SJCRH30 (cell line): ENCODE measurements at regions not wholly inside any gene's neighbourhood (a gene's known extent, or its start where the extent isn't known, plus 50 kb on each side); places are given as distances from the start of the nearest gene placed in this dataset.

Source experiments
- DNase-seq, 2 experiments: peaks; one replicate each; pipeline ENCODE4 v3.0.0-alpha.2; 2015 to 2020
- H3K27ac ChIP-seq: fragments of 250-450 bp; sonication (Bioruptor Pico); 2 replicates; pipeline ENCODE4 v1.5.1; 2020; ENCODE audit warnings: mild to moderate bottlenecking, moderate library complexity
- H3K27me3 ChIP-seq: fragments of 250-450 bp; sonication (Bioruptor Pico); 2 replicates; pipeline ENCODE4 v1.5.1; 2020; ENCODE audit warnings: mild to moderate bottlenecking, moderate library complexity
- H3K36me3 ChIP-seq: fragments of 250-450 bp; sonication (Bioruptor Pico); 2 replicates; pipeline ENCODE4 v1.5.1; 2020; ENCODE audit warnings: mild to moderate bottlenecking, moderate library complexity
- H3K4me1 ChIP-seq: fragments of 250-450 bp; sonication (Bioruptor Pico); 2 replicates; pipeline ENCODE4 v1.5.1; 2020; ENCODE audit warnings: mild to moderate bottlenecking, moderate library complexity
- H3K4me3 ChIP-seq: fragments of 250-450 bp; sonication (Bioruptor Pico); 2 replicates; pipeline ENCODE4 v1.5.1; 2020; ENCODE audit warnings: mild to moderate bottlenecking, moderate library complexity
- H3K9me3 ChIP-seq: fragments of 250-450 bp; sonication (Bioruptor Pico); replicated peaks from 2 replicates; pipeline ENCODE4 v1.5.1; 2020; ENCODE audit warnings: mild to moderate bottlenecking, moderate library complexity

DNA sequence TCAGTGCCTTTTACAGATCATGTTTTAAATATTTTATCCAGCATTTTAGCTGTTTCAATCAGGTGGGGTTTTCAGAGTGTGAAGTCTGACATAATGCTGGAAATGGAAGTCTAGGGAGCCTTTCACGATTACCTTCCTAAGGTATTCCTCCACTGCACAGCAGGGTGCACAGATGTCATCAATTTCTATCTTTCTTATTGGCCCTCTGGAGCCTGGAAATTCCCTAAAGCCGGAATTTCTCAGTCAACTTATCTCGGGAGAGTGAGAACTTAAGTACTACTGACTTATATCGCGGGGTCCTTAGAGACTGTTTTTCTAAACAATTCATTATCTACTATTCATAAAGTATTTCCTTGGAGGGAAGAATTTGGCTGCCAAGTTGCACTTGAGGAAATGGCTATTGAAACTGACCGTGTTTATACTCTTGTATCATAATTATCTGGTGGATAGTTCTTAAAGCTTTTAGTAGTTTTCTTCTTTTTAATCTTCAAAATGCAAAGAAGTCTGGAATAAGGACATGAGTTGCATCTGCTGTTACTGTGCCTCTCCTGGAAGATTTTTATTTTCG, 311.8 kb upstream of the B3GALT2 start:
- no peak for DNase-seq
- Histone ChIP-seq H3K36me3 (no peaks in the 10 kb centered on the region), H3K9me3 (no peaks in the 10 kb centered on the region), H3K4me1 (no peaks in the 10 kb centered on the region), H3K27me3 (no peaks in the 10 kb centered on the region), H3K4me3 (no peak overlapping the region), H3K27ac (no peak overlapping the region)

DNA sequence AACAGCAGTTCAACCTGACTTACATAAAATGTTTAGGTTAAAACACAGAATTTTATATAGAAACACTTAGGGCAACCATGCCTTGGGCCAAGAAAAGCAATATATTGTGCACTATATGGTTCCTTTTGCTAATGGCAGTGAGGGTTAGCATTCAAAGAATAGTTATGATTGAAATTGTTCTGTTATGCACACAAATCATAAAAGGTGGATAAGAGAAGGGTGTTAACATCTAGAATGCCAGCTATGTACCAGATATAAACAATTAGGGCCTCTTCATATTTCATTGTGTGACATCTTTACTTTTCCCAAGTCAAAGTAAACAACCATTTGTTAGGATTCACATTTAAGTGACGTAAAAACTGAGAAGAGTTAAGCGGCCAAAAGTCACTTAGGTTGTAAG, 308.0 kb upstream of the B3GALT2 start:
- Histone ChIP-seq H3K27me3 (no peaks in the 10 kb centered on the region), H3K36me3 (no peaks in the 10 kb centered on the region), H3K4me3 (no peak overlapping the region), H3K4me1 (no peaks in the 10 kb centered on the region), H3K9me3 (no peaks in the 10 kb centered on the region), H3K27ac (no peak overlapping the region)
- DNase-seq: no peak

DNA sequence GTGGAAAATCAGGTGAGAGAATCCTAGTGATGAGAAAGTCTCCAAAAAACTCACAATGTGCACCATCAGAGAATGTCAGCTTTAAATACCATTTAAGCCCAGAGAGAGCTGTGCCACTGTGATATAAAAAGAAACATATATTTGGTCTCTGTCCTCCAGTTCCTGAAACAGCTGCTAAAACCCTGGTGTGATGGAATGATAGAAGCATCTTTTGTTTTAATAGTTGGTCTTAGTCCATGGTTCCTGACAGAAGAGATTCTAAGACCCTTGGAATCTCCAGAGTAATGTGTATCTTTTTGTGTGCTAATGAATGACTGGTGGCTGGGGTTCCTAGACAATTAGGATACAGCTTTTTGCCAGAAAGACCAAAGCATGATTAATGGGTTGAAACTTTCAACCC, 302.8 kb upstream of the B3GALT2 start:
- no peak for DNase-seq

DNA sequence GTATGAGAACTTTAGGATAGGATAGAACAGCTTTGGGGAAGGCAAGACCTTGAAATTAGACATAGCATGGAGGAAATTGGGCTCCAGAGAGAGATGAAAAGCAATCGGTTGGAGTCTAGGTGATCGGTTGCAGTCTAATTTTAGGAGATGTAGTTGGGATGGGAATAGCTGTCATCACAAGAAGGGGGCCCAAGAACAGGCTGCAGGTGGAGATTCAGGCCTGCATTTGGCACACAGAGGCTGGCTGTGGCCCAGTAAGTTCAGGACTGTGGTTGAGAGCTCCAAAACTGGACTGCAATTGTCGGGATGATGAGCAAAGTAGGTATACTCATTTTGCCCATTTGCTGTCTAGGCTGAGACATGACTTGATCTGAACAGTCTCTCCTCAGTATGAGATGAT, 301.3 kb upstream of the B3GALT2 start:
- Histone ChIP-seq H3K9me3 (no peaks in the 10 kb centered on the region), H3K36me3 (no peaks in the 10 kb centered on the region), H3K27ac (no peak overlapping the region), H3K27me3 (no peaks in the 10 kb centered on the region), H3K4me1 (no peaks in the 10 kb centered on the region), H3K4me3 (no peak overlapping the region)
- no peak for DNase-seq

More for the DNA sequence above, 302.8 kb upstream of the B3GALT2 start:
- Histone ChIP-seq H3K4me3 (no peak overlapping the region), H3K9me3 (no peaks in the 10 kb centered on the region), H3K27me3 (no peaks in the 10 kb centered on the region), H3K27ac (no peak overlapping the region), H3K36me3 (no peaks in the 10 kb centered on the region), H3K4me1 (no peaks in the 10 kb centered on the region)

DNA sequence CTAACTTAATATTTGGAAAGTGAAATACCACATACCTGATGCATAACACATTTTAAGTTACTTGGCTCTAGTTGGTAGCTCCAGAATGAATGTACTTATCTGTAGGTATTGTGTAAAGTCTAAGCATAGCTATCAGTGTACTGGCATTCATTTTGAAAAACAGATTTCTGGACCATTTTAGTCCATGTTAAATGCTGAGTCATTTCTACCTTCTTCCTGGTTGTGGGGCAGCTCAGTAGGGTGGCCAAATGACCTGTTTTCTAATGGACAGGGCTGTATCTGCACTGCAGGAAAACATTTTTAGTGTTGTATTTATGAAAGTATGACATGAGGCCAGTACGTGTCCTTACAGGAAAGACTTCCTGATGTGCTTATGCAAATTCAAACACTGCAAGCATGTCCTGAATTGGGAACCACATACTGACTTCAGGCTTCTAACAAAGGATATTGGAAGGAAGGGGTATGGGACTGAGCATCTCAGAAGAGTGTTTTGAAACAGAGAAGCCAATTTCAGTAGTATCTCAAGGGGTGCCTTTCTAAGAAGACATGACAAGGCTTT, 300.3 kb upstream of the B3GALT2 start:
- Histone ChIP-seq H3K9me3 (no peaks in the 10 kb centered on the region), H3K4me3 (no peak overlapping the region), H3K4me1 (no peaks in the 10 kb centered on the region), H3K36me3 (no peaks in the 10 kb centered on the region), H3K27ac (no peak overlapping the region), H3K27me3 (no peaks in the 10 kb centered on the region)
- DNase-seq: no peak

DNA sequence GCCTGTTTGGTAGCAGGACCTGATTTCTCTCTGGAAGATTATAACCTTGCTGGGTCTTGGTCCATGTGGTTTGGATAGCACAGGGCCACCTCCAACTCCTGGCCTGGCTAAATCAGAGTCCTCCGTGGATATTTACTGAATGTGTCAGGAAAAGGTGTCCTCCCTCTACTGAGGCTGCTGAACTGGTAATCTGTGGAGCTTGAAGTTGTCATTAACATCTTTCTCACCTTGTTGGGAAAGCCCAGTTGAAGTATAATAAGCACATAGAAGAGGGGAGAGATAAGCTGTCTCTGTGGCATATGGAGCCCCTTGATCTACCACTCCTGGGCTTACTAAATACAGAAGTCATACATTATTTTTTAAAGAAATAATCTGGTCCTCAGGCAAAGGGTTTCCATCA, 294.3 kb upstream of the B3GALT2 start:
- Histone ChIP-seq H3K36me3 (no peaks in the 10 kb centered on the region), H3K27me3 (no peaks in the 10 kb centered on the region), H3K4me1 (no peaks in the 10 kb centered on the region), H3K4me3 (no peak overlapping the region), H3K9me3 (no peaks in the 10 kb centered on the region), H3K27ac (no peak overlapping the region)
- DNase-seq: no peak

DNA sequence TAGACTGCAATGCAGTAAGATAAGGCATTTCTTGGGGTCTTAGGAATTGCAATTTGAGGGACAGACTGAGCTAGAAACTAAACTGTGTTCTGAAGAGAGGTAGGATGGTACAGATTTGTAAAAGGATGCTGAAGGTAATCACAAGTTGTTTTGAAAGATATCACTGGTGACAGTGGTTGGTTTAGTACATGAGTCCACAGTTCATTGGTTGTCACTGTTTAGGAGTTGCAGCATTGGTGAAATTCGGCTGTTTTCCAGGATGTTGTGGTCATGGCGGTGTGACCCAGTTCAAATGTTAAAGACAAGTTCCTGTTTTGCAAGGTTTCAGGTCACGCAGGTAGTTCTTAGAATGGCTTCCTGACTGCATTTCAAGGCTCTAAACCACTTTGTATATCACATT, 292.8 kb upstream of the B3GALT2 start:
- Histone ChIP-seq H3K27me3 (no peaks in the 10 kb centered on the region), H3K27ac (no peak overlapping the region), H3K36me3 (no peaks in the 10 kb centered on the region), H3K4me1 (no peaks in the 10 kb centered on the region), H3K9me3 (no peaks in the 10 kb centered on the region), H3K4me3 (no peak overlapping the region)
- no peak for DNase-seq

DNA sequence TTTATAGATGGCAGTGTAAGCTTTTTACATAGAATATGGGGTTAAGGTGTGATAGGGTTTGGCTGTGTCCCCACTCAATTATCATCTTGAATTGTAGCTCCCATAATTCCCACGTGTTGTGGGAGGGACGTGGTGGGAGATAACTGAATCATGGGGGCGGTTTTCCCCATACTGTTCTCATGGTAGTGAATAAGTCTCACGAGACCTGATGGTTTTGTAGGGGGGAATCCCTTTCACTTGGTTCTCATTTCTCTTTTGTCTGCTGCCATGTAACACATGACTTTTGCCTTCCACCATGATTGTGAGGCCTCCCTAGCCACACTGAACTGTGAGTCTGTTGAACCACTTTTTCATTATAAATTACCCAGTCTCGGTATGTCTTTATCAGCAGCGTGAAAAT, 290.3 kb upstream of the B3GALT2 start:
- Histone ChIP-seq H3K4me3 (no peak overlapping the region), H3K27me3 (no peaks in the 10 kb centered on the region), H3K4me1 (peaks cover 5% of the 10 kb centered on the region; the same call in 1 of the 2 replicates), H3K27ac (no peak overlapping the region), H3K36me3 (no peaks in the 10 kb centered on the region), H3K9me3 (no peaks in the 10 kb centered on the region)
- no peak for DNase-seq

DNA sequence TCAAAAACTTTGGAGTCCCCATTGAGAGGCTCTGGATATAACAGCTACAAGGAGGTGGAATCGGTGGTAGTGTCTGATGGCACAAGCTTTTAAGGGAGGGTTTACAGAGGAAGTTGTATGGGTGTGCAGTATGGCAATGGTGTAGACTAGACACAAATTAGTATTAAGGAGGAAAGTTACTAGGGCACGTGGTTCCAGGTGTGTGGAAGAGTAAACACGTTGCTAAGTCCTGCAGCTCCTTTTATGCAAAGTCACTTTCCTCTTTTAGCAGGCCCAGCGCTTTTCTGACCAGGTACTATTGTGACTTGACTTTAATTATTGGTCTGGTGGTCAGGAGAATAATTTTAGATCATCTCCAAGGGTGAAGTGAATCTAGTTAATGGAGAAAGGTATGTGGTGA, 287.5 kb upstream of the B3GALT2 start:
- H3K27me3 ChIP-seq: no peaks in the 10 kb centered on the region
- H3K36me3 ChIP-seq: no peaks in the 10 kb centered on the region
- DNase-seq: no peak
- H3K9me3 ChIP-seq: no peaks in the 10 kb centered on the region
- peaks cover 7% of the 10 kb centered on the region; the same call in 1 of the 2 replicates for H3K4me1 ChIP-seq
- H3K27ac ChIP-seq: no peak overlapping the region
- H3K4me3 ChIP-seq: no peak overlapping the region

DNA sequence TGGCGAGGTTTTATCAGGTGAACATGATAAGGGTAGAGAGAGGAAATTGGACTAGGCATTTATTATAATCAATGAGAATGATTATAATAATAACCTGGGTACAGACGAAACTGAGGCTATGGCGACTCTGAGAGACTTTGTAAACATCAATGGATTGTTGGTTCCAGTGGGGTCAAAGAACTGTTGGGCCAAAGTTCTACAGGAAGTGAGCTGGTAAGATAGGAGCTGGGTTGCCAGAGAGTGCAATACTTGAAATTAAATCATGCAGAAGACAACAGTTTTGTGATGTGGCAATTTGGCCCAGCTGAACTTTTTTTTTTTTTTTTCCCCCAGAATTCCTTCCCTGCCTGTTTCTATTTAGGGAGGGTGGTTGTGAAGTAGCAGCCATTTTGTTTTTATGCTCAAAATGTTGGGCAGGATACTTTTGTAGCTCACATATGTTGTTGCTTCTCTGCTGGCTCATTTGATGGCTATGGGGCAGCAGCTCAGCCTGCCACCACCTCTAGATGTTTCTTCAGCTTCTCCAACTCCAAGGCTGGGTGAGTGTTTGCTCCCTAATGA, 286.5 kb upstream of the B3GALT2 start:
- Histone ChIP-seq H3K27ac (no peak overlapping the region), H3K9me3 (no peaks in the 10 kb centered on the region), H3K27me3 (no peaks in the 10 kb centered on the region), H3K4me3 (no peak overlapping the region), H3K4me1 (peaks cover 7% of the 10 kb centered on the region; the same call in 1 of the 2 replicates), H3K36me3 (no peaks in the 10 kb centered on the region)
- no peak for DNase-seq

DNA sequence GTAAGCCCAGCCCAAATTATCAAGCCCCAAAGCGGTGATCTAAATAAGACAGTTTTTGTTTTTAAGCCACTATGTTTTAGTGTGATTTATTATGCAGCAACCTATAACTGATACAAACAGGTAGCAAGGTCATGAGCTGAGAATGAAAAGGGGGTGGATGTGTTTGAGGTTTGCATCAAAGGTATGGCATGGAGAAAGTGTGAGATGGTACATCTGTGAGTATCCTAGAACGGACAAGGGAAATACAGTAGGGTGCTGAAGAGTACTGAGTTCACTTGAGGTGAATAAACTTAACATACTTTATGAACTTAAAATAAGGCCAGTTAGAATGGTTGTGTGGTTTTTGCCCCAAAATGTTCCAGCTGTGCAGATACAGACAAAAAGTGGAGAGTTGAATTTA, 286.0 kb upstream of the B3GALT2 start:
- no peak overlapping the region for H3K27ac ChIP-seq
- no peaks in the 10 kb centered on the region for H3K9me3 ChIP-seq
- no peaks in the 10 kb centered on the region for H3K27me3 ChIP-seq
- H3K36me3 ChIP-seq: no peaks in the 10 kb centered on the region
- no peak overlapping the region for H3K4me3 ChIP-seq
- DNase-seq: no peak
- H3K4me1 ChIP-seq: peaks cover 7% of the 10 kb centered on the region; the same call in 1 of the 2 replicates

DNA sequence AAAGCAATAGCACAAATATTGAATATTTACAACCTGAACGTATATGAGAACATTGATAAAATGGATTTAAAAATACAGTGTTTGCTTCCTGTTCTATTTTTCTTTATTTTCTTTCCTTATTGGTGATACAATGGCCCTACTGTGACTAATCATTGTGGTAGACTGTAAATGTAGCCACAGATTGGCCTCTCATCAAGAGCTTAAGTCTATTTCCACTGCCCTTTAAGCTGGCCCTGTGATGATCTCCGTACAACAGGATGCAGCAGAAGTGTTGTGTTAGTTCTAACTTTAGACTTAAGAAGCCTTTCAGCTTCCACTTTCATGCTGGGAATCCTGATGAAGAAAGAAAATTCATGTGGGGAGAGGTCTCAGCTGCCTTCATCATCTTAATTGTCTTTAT, 285.6 kb upstream of the B3GALT2 start:
- H3K27ac ChIP-seq: no peak overlapping the region
- no peaks in the 10 kb centered on the region for H3K27me3 ChIP-seq
- peaks cover 7% of the 10 kb centered on the region; the same call in 1 of the 2 replicates for H3K4me1 ChIP-seq
- no peak overlapping the region for H3K4me3 ChIP-seq
- no peaks in the 10 kb centered on the region for H3K9me3 ChIP-seq
- no peaks in the 10 kb centered on the region for H3K36me3 ChIP-seq
- peak in 1 of 2 experiments; percentile 25 for DNase-seq

DNA sequence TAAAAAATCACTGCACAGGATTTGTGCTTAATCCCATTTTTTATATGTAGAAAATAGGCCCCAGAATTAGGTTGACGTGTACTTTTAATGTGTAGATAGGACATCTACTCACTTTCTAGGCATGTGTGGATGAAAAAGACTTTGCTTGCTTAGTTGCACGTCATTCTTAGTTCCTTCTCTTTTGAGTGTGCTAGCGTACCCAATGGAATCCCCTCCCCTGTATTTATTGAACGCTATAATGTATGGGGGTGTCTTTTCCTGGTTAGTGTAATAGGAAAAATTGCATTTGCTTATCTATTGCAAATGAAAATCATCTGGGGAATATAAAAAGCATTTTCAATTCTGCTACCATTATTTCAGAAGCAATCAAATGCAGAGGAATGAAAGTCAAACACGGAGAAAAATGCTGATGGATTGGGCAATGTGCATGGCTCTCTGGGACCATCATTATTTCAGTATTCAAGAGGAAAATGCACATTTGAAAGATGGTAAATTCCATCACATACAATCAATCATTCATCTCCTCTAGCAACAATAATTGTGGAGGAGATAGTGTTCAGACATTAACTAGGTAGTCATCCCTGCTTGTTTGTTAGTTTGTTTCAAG, 277.0 kb upstream of the B3GALT2 start:
- no peaks in the 10 kb centered on the region for H3K27me3 ChIP-seq
- no peaks in the 10 kb centered on the region for H3K4me1 ChIP-seq
- no peak overlapping the region for H3K4me3 ChIP-seq
- no peaks in the 10 kb centered on the region for H3K36me3 ChIP-seq
- no peaks in the 10 kb centered on the region for H3K9me3 ChIP-seq
- no peak overlapping the region for H3K27ac ChIP-seq
- DNase-seq: no peak

DNA sequence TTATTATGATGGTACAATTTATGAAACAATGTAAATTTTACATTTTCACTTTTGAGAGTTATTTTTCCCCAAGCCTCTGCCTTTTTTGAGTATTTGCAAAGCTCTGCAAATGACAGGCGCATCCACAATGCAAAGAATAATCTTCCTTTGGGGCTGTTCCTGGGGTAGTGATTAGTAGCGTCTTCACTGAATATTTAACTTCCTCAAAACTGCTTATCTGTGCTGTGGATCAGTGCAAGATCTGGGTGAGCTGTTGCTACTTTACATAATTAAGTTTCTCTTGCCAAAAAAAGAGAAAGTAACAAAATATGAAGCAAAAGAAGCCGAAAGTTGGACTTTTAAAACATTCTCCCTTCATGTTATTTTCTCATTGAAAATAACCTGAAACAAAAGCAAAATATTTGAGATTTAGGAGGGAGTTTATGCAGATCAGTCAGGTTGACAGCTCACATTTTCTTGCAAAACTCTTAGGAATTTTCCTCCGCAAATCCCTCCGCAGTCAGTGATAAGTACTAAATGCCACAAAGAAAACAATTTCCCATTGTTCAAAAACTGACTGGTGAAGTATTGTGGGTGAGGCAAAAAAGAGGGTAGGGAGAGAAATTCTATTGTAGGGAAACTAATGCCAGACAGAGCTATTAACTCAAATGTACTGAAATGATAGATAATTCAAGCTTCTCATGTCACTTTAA, 276.4 kb upstream of the B3GALT2 start:
- H3K4me3 ChIP-seq: no peak overlapping the region
- no peak overlapping the region for H3K27ac ChIP-seq
- H3K9me3 ChIP-seq: no peaks in the 10 kb centered on the region
- H3K27me3 ChIP-seq: no peaks in the 10 kb centered on the region
- H3K4me1 ChIP-seq: no peaks in the 10 kb centered on the region
- no peaks in the 10 kb centered on the region for H3K36me3 ChIP-seq
- DNase-seq: peak; percentile 2 to 17

DNA sequence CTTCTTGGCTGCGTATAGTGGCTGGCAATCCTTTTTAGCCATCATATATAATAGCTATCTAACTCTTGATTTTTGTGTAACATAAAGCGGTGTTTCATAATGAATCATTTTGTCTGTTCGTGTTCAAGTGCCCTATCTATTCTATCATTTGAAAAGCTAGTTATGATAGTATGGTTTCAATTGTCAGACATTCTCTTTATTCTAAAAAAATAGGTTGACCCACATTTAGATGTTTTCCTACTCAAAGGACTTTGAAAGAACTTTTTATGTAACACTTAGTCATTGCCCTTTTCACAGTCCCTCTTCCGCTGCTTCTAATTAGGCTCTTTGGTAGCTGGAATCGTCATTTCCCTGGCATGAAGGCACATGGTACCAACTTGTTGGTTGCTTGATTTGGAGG, 272.2 kb upstream of the B3GALT2 start:
- H3K4me3 ChIP-seq: no peak overlapping the region
- H3K9me3 ChIP-seq: no peaks in the 10 kb centered on the region
- no peaks in the 10 kb centered on the region for H3K36me3 ChIP-seq
- no peaks in the 10 kb centered on the region for H3K27me3 ChIP-seq
- H3K4me1 ChIP-seq: no peaks in the 10 kb centered on the region
- DNase-seq: no peak
- no peak overlapping the region for H3K27ac ChIP-seq
